HFFc6 (cell line): ENCODE measurements at regions not wholly inside any gene's neighbourhood (a gene's known extent, or its start where the extent isn't known, plus 50 kb on each side); places are given as distances from the start of the nearest gene placed in this dataset.

Experiments
- DNase-seq: peaks from one replicate; pipeline ENCODE4 v3.0.0-alpha.2; 2018
- H3K27ac Mint-ChIP-seq: 2 replicates; pipeline ENCODE4 v1.8.0; 2020; ENCODE audit warnings: mild to moderate bottlenecking, mixed read lengths
- H3K27me3 Mint-ChIP-seq: 2 replicates; pipeline ENCODE4 v1.8.0; 2021; ENCODE audit warnings: mild to moderate bottlenecking, moderate library complexity, mixed read lengths; ENCODE audit not compliant: insufficient read depth
- H3K36me3 Mint-ChIP-seq: 2 replicates; pipeline ENCODE4 v1.8.0; 2021; ENCODE audit warnings: low read depth, mixed read lengths
- H3K4me1 Mint-ChIP-seq: 2 replicates; pipeline ENCODE4 v1.8.0; 2020; ENCODE audit warnings: low read depth, mixed read lengths
- H3K4me3 Mint-ChIP-seq: 2 replicates; pipeline ENCODE4 v1.8.0; 2020; ENCODE audit warnings: mild to moderate bottlenecking, moderate library complexity, mixed read lengths
- H3K9me3 Mint-ChIP-seq: 2 replicates; pipeline ENCODE4 v1.8.0; 2020; ENCODE audit warnings: mild to moderate bottlenecking, mixed read lengths
- TF ChIP-seq, protein P1 (sequence below): fragments of 200-600 bp; sonication (generic); IDR thresholded peaks from 2 replicates; pipeline ENCODE4 v1.5.0; 2021; ENCODE audit warnings: antibody characterized with exemption, mild to moderate bottlenecking

DNA sequence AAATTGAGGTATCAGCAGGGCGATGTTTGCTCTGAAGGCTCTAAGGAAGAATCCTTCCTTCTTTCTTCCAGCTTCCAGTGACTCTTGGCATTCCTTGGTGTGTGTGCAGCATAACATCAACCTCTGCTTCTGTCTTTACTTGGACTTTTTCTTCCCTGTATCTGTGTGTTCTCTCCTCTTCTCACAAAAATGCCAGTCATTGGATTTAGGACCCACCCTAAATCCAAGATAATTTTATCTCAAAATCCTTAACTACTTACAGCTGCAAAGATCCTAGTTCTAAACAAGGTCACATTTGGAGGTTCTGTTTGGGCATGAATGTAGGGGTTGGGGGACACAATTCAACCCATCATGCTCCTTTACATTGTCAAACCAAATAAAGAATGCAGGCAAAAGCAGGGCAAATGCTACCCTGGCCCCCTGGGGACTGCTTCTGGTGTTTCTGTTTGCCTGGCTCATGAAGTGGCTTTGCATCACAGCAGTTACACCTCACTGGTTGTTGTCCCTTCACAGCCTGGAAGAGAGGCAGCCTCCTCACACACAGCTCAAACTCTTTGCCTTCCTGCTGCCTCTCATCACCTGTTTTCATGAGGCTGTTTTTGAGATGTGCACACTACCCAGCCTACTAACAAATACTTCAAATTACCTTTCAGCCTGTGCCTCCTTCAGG lies 64.8 kb upstream of the PLCXD3 start:
- Mint-ChIP-seq H3K9me3 (no peaks in the 10 kb centered on the region), H3K4me3 (no peak overlapping the region), H3K27ac (no peak overlapping the region), H3K36me3 (no peaks in the 10 kb centered on the region), H3K27me3 (no peaks in the 10 kb centered on the region), H3K4me1 (no peaks in the 10 kb centered on the region)
- DNase-seq: no peak
- TF ChIP-seq, protein P1, sequence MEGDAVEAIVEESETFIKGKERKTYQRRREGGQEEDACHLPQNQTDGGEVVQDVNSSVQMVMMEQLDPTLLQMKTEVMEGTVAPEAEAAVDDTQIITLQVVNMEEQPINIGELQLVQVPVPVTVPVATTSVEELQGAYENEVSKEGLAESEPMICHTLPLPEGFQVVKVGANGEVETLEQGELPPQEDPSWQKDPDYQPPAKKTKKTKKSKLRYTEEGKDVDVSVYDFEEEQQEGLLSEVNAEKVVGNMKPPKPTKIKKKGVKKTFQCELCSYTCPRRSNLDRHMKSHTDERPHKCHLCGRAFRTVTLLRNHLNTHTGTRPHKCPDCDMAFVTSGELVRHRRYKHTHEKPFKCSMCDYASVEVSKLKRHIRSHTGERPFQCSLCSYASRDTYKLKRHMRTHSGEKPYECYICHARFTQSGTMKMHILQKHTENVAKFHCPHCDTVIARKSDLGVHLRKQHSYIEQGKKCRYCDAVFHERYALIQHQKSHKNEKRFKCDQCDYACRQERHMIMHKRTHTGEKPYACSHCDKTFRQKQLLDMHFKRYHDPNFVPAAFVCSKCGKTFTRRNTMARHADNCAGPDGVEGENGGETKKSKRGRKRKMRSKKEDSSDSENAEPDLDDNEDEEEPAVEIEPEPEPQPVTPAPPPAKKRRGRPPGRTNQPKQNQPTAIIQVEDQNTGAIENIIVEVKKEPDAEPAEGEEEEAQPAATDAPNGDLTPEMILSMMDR: no peak

DNA sequence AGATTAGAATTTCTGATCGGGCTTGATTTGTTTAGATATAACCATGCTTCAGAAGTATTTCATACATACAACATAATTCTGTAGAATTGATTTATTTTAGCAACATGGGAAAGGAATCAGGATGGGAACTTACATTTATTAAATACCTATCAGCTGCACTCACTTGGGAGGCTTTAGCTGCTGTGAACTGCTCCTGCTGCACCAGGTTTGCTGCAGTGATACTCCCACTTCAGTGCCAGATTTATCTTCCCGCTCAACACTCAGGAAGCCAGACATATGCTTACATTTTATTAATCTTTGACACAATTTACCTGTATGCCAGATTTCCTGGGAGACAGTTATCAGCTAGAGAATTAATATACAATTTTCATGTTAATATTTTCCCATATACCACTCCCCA lies 64.0 kb upstream of the PLCXD3 start:
- TF ChIP-seq, protein P1: no peak
- Mint-ChIP-seq H3K36me3 (no peaks in the 10 kb centered on the region), H3K27ac (no peak overlapping the region), H3K4me3 (no peak overlapping the region), H3K4me1 (no peaks in the 10 kb centered on the region), H3K9me3 (peaks cover 2% of the 10 kb centered on the region; the same call in 1 of the 2 replicates), H3K27me3 (no peaks in the 10 kb centered on the region)
- no peak for DNase-seq
